ENCODE measurements at regions not wholly inside any gene's neighbourhood (a gene's known extent, or its start where the extent isn't known, plus 50 kb on each side); places are given as distances from the start of the nearest gene placed in this dataset.

DNA sequence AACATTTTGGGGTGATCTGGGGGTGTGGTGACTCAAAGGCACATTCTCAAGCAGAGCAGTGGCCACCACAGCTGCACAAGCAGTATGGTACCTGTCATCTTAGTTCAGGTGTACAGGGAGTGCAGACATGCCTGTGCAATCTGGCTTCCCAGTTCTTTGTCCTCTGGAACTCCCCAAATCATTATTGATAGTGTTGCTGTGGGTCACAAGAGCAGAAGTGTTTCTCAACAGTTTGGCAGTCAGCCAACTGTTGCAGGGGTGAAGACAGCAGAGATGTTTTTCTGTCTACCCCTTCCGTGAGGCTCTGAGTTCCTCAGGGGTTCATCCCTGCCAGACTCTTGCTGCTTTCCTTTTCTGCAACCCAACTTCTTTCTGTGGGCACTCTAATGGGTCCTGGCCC, 206.5 kb upstream of the ZSWIM2 start:
- H2AK5ac ChIP-seq (ENCODE audit: low read depth, low read length) = no peak overlapping the region
- no peaks in the 10 kb centered on the region for H3K79me1 ChIP-seq (ENCODE audit: low read depth in 1 of 2, low read length in 2 of 2)
- no peak overlapping the region for H4K5ac ChIP-seq (ENCODE audit: low read depth, low read length)
- in situ Hi-C loops (cut with MboI; ENCODE audit: low sequenced_read_pairs) = no loop called here
- H3K4me3 ChIP-seq (ENCODE audit: insufficient read depth, low read depth, low read length) = no peak overlapping the region
- POLR2A ChIA-PET (ENCODE audit: unreplicated experiment) = no interaction called here
- no peak overlapping the region for H4K91ac ChIP-seq (ENCODE audit: insufficient read depth, low read depth, low read length)
- H3K23ac ChIP-seq (ENCODE audit: low read depth, low read length) = no peak overlapping the region
- H4K8ac ChIP-seq (ENCODE audit: low read depth in 2 of 2, low read length in 2 of 2) = no peak overlapping the region
- ATAC-seq (ENCODE audit: low read depth) = no peak
- no peak overlapping the region for H2AFZ ChIP-seq (replicated peaks; ENCODE audit: low read length, poor library complexity)
- H2AK9ac ChIP-seq (replicated peaks; ENCODE audit: low read depth, low read length, poor library complexity) = no peak overlapping the region
- no peak overlapping the region for H3K14ac ChIP-seq (replicated peaks; ENCODE audit: low read depth, low read length)
- no peaks in the 10 kb centered on the region for H3K27me3 ChIP-seq (ENCODE audit: control insufficient read depth, insufficient read depth, low read length)
- no peak overlapping the region for H2BK120ac ChIP-seq (ENCODE audit: low read depth, low read length)
- no peaks in the 10 kb centered on the region for H4K20me1 ChIP-seq (ENCODE audit: insufficient read depth, low read length)
- no peaks in the 10 kb centered on the region; the same call in 1 of the 2 replicates for H3K9me3 ChIP-seq (ENCODE audit: control insufficient read depth, insufficient read depth, low read length)
- H3K9ac ChIP-seq (ENCODE audit: low read depth, low read length) = no peak overlapping the region
- no peaks in the 10 kb centered on the region for H3K4me1 ChIP-seq (ENCODE audit: control insufficient read depth, insufficient read depth, low read length)
- H2BK5ac ChIP-seq (ENCODE audit: low read depth, low read length, poor library complexity, severe bottlenecking) = no peak overlapping the region
- H2BK20ac ChIP-seq (ENCODE audit: low read depth, low read length) = no peak overlapping the region
- intact Hi-C loops (cut with micrococcal nuclease) = no loop called here
- no TSS peak for BruUV-seq (replicated peaks)
- H3K9me1 ChIP-seq (ENCODE audit: insufficient read depth, low read length) = no peaks in the 10 kb centered on the region
- no peak overlapping the region for H3K4ac ChIP-seq (ENCODE audit: low read depth, low read length)
- no peak overlapping the region for H3K56ac ChIP-seq (ENCODE audit: extremely low read depth, insufficient read depth, low read length)
- no peak overlapping the region for H3K27ac ChIP-seq (ENCODE audit: insufficient read depth, low read length)
- WGBS, 2 experiments (ENCODE audit: extremely low coverage in 2 of 2, insufficient read length in 1 of 2) = no CpG with 5 or more reads among the region's 1 CpG
- dilution Hi-C loops (cut with HindIII; ENCODE audit: low sequenced_read_pairs, unreplicated experiment) = no loop called here
- no peak for TF ChIP-seq MXI1 (IDR thresholded peaks at IDR 0.05; ENCODE audit: borderline replicate concordance, low read depth, low read length)
- TF ChIP-seq NFE2L2 (IDR thresholded peaks at IDR 0.05; ENCODE audit: low read depth, low read length) = no peak
- TF ChIP-seq, protein P1, sequence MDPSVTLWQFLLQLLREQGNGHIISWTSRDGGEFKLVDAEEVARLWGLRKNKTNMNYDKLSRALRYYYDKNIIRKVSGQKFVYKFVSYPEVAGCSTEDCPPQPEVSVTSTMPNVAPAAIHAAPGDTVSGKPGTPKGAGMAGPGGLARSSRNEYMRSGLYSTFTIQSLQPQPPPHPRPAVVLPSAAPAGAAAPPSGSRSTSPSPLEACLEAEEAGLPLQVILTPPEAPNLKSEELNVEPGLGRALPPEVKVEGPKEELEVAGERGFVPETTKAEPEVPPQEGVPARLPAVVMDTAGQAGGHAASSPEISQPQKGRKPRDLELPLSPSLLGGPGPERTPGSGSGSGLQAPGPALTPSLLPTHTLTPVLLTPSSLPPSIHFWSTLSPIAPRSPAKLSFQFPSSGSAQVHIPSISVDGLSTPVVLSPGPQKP (IDR thresholded peaks at IDR 0.05; ENCODE audit: borderline replicate concordance, low read depth, low read length) = no peak
- no peak overlapping the region for H3K4me2 ChIP-seq (ENCODE audit: low read depth, low read length)
- H3K36me3 ChIP-seq (ENCODE audit: control insufficient read depth, insufficient read depth, low read length) = no peaks in the 10 kb centered on the region
- no peak for DNase-seq
- no peak overlapping the region for H3K18ac ChIP-seq (ENCODE audit: low read depth, low read length)
- H2BK15ac ChIP-seq (ENCODE audit: low read depth, low read length) = no peak overlapping the region
- CTCF ChIA-PET = no interaction called here
